Right hindlimb (tissue), 1 donor: ENCODE measurements at regions not wholly inside any gene's neighbourhood (a gene's known extent, or its start where the extent isn't known, plus 50 kb on each side); places are given as distances from the start of the nearest gene placed in this dataset.
"Not testable (repeated sequence)": the region's sequence is repeated elsewhere in the genome, so short reads cannot be mapped to it uniquely, and the experiment has no call there.

Experiments used
- DNase-seq: peaks from one replicate; pipeline ENCODE4 v3.0.0-alpha.2; 2018

DNA sequence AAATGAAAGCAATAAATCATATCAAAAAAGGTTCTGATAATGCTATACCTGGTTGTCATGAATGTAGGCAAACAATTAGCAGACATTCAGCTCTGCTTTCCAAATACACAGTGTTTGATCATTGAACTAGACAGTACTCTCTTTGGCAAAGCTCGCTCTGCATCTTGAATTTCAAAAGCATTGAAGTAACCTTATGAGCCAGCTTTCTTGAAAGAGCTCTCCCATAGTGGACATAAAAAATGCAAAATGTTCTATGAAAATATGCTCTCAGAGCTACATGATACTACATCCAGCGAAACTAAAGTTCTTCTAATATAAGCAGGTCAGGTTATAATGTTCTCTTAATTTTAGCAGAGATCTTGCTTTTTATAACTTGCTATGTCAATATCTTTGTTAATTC lies 533.4 kb downstream of the CSNK1G3 start:
- no peak for DNase-seq

DNA sequence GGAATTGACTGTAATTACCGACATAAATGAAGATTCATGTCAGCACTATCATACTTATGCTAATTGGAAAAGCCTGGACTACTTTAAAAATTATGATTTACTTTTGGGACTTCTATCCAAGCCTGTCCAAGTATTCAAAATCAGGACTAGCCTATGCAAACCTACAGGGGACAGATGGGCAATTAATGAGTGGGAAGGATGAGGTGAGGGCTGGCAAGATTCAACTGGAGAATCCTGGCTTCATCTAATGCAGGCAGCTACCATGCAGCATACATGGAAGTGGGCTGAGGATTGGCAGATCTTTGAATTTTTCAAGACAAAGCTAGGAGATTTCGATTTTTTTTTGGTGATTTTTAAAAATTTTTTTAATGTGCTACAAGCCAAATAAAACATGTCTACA lies 532.6 kb downstream of the CSNK1G3 start:
- DNase-seq: no peak

DNA sequence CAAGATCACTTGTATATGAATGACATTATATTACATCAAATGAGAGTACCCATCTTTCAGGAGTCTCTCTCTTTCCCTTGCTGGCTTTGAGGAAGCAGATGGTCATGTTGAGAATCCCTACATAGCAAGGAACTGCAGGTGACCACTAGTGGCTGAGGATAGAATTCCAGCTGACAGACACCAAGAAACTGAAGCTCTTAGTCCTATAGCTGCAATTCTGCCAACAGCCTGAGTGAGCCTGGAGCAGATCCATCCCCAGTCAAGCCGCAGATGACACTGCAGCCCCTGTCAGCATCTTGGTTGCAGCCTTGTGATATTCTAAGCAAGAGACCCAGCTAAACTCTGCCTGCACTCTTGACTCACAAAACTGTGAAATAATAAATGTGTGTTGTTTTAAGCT lies 531.5 kb downstream of the CSNK1G3 start:
- no peak for DNase-seq

DNA sequence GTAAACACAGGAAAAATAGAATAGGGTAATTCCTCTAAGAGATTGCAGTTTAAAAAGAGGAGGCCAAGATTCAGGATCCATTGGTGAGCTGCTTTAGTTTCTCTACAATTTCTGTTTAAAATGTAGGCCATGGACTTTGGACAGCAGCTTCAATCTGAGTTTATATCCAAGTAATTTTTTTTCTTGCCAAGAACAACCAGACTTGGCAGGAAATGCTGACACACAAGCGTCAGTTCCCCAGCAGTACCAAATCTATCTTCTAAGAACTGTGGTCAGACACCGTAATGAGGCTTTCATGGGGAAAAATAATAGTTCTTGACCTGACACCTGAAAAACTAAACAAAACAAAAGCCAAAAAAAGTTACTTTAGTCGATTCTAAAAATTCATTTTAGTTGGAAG lies 528.8 kb downstream of the CSNK1G3 start:
- peak; percentile 50 for DNase-seq

DNA sequence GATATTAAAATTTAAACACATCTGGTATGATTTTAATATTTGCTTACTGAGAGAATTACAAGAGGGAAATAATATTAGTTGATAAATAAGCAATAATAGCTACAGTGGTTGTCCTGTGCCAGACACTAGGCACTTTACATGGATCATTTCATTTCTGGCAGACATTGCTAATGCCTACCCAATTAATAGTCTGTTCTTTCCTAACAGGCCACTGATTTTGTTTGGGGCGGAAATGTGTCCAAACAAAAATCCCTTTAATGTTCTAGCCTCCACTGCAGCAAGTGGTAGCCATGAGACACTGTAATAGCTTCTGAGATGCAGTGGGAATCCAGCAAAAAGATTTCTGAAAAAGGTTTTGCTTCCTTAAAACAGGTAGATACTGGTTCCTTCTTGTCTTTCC lies 527.4 kb downstream of the CSNK1G3 start:
- DNase-seq: no peak

DNA sequence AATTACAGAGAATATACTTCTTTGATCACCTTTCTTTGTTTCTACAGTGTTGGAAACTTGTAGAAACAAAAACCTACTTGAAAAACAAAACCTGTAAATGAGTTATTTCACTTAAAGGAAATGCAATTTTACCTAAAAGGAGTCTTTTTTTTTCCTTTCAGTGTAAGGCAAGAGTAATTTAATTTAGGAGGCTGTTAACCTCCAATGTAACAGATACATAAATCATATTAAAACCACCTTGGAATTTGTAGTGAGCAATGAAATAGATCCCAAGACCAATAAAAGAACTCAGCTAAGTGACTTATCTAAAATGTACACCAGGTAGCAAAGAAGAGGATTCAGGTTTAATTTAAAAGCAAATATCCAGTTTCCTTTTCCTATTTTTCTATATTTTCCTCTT lies 524.8 kb downstream of the CSNK1G3 start:
- no peak for DNase-seq

DNA sequence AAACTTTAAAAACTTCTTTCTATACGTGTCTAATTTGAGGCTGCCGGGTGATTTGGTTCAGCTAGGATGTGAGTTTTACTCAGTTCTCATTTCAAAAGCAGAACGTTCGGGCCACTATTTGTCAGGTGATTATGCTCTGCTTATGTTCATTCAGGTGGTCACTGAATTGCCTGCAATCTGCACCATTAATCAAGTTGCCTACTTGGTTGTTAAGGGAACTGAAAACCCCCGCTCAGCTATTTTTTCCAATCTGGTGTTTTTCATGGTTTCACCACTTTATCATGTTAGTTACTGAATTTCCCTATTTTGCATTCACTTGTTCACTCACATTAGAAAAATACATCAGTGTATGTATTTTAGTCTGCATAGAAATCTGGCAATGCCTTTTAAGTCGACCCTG lies 523.0 kb downstream of the CSNK1G3 start:
- DNase-seq: no peak

DNA sequence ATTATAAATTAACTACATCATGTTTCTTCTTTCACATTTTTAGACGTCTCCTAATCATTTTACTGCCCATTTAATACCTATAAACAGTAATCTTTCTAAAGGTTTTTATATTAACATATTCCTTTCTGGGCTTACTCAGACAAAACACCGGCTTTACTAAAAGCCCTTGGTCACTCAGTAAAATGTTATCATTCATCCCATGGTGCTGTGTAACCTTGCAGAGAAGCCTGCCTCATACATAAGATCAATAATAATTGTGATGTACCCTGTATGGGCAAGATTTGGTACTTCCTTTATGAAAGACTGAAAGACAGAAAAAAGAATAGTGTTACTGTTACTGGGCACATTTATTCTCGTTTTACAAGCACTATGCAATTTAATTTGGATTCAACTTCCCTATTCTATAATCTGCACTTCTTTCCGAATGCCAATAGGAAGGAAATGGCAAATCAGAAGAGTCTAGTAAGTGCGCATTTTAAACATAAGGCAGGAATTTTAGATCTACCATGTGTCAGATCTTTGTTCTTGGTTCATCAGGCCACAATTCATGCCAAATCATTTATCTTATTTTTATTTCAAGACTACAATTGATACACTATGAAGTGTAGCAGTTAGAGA lies 522.2 kb downstream of the CSNK1G3 start:
- DNase-seq: no peak

DNA sequence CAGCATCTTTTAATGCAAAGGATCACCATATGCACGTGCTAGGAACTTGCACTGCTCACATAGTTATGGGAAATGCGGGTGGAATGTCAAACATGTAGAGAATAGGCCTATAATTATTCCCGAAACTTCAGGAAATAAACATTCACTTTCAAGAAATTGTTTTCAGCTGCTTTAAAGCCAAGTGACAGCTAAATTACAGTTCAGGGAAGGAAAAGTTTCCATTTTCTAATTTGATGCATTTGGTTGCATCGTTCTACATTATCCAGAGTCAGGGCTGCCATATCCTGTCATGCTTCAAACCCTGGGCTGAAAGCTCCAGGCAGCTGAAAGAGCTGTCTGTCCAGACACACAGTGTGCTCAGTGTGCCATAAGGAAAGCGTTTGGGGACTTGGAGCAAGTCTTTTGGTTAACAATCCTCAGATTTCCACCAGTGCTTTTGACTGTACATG lies 518.1 kb downstream of the CSNK1G3 start:
- peak; percentile 29 for DNase-seq

DNA sequence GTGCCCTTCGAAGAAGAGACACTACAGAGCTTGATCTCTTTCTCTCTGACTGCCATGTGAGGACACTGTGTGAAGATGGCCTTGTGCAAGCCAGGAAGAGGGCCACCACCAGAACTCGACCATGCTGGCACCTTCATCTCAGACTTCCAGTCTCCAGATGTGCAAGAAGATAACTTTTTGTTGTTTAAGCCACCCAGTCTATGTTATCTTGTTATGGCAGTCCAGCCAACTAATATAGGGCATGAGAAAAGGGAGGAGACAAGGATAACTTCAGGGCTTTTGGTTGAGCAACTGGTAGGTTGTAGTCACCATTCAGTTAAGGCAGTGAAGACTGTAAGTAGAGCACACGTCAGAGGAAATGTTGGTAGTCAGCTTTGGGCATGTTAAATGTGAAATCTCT lies 515.5 kb downstream of the CSNK1G3 start:
- DNase-seq: no peak

DNA sequence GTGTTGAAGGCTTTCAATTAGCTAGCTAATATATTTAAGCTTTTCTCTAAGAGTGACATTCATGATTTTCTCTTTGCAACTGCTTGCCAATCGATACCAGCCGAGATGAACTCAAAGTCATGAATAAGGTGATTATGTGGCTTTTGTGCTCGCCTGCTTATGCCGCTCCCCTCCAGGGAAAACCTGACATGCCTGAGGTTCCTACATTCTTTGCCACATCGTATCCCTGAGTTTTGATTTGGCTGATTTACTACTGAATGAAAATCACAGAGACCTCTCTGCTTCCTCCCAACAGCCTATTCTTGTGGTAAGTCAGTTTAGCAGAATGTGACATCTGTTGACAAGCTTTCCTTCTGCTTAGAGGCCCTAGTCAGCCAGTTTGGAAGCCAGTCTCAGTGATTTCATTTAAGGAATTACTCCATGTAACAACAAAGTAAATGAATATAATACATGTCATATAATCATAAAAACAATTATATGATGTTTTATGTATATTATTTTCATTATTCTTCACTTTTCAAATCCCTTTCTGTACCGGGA lies 513.4 kb downstream of the CSNK1G3 start:
- DNase-seq: no peak

DNA sequence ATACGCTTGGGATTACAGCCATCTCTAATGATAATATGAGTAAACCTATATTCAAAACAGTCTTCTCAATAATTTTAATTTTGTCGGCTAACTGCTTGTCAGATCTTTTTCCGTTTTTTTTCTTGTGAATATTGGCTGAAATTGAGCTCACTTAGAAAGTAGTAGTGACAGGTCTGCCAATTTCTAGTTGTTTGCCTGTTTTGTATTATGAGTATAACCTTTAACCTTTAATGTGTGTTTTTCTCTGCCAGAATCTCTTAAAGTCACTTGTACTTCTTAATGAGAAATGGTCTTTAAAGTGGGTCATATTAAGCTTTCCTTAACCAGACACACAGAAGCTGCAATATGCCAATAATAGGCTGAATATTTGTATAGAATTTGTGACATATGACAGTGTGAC lies 511.0 kb downstream of the CSNK1G3 start:
- no peak for DNase-seq

DNA sequence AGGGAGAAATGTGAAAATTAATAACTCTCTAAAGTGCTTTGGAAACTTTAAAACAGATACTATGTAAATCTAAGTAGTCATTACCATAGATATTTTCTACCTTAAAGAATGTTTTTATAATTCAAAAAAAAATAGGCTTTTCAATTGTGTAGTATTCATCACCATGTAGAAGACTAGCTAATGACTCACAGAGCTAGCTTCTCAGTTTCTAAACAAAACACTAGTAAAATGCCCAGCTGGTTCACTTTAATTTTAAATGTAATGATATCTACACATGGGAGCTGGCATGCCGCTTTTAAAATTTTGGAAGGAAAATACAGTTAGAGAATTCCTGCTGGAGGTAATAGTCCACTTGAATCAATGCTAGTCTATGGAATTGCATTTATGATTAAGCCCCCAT lies 509.8 kb downstream of the CSNK1G3 start:
- DNase-seq: no peak

DNA sequence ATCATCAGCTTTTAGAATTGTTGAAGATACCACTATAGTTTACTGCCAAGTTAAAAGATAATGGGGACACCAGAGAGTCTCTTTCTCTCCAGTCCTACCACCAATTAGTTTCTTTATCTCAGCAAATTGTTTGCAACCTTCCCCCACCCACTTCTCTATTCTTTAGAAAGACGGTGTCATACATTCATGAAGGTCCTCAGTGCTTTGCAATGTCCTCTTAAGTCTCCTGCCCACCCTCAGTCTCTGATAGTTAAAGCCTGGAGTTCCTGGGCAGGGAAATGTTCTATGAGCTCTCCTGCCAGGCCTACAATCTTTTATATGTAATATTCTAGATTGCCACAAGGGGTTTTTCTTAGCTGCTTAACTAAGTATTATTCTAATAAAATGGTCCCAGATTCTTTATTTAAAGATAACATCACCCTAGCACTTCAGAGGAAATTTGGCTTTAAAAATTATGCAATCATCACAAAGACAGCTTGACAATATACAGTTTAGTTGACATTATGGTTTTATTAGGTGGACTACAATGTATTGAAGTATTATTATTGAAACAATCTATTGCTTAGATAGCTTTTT lies 509.2 kb downstream of the CSNK1G3 start:
- DNase-seq: no peak

DNA sequence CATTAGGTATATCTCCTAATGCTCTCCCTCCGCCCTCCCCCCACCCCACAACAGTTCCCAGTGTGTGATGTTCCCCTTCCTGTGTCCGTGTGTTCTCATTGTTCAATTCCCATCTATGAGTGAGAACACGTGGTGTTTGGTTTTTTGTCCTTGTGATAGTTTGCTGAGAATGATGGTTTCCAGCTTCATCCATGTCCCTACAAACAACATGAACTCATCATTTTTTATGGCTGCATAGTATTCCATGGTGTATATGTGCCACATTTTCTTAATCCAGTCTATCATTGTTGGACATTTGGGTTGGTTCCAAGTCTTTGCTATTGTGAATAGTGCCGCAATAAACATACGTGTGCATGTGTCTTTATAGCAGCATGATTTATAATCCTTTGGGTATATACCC lies 505.3 kb downstream of the CSNK1G3 start:
- DNase-seq: not testable (repeated sequence)

DNA sequence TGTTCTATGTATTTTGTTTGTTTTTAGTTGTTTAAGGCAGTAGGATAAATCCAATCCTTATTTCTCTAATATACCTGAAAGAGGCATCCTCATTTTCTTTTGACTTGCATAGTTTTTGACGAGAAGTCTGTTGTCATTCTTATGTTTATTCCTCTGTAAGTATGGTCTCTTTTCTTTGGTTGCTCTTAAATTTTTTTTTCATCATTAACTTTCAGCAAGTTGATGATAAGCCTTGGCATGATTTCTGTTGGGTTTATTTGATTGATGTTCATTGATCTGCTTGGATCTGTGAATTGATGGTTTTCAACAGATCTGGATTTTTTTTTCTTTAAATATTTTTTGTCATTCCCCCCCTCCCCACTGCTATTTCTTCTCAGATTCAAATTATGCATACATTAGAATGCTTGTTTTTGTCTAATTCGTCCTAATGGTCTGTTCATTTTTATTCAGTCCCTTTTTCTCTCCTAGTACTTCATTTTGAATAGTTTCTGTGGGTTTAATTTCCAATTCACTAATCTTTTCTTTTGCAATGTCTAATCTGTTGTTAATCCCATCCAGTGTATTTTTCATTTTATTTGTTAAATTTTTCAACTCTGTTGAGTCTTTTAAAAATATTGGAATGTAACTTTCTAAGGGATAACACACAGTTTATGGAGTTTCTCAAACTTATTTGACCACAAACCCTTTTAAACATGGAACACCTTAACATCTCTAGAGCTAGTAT lies 495.9 kb downstream of the CSNK1G3 start:
- DNase-seq: no peak

DNA sequence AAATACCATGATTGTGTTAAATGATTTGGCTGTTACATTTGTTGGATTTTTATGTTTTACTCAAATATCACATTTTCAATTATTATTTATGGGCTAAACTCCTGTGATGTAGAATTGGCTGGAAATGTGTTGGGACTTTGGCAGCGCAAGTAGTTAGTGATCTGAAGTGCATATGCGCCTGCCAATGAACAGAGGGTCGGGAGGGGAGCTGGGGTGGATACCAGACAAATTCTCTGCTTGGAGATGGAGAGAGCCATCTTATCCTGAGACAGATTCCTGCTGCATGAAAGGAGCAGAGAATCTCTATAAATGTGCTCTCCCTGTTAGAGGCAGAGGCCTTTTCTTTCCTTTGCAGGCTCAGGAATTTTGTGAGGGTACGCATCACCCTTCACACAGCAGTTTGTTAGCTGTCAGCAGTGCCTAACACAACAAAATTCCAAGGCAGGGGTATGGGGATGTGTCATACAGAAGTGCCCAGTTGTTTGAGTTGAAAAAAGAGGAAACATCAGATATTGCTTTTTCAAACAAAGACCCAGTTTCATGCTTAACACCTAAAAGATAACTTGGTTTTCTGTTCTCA lies 489.1 kb downstream of the CSNK1G3 start:
- DNase-seq: peak; percentile 26

DNA sequence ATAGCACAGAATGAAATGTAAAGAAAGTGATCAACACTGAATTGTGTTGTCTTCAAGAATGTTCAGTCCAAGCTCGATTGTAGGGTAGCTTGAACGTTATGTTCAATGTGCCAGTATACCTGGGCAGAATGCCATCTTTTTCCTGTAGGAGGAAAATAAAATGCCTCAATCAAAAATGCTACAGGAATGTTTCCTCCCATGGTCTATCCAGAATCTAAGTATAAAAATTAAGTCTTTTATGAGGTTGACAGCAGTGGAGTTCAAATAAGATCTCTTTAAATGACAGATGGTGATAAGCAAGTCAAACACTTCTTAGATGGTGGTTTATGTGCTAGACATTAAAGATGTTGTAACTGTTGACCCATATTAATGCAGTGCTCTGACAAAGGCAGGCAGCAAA lies 488.6 kb downstream of the CSNK1G3 start:
- no peak for DNase-seq

DNA sequence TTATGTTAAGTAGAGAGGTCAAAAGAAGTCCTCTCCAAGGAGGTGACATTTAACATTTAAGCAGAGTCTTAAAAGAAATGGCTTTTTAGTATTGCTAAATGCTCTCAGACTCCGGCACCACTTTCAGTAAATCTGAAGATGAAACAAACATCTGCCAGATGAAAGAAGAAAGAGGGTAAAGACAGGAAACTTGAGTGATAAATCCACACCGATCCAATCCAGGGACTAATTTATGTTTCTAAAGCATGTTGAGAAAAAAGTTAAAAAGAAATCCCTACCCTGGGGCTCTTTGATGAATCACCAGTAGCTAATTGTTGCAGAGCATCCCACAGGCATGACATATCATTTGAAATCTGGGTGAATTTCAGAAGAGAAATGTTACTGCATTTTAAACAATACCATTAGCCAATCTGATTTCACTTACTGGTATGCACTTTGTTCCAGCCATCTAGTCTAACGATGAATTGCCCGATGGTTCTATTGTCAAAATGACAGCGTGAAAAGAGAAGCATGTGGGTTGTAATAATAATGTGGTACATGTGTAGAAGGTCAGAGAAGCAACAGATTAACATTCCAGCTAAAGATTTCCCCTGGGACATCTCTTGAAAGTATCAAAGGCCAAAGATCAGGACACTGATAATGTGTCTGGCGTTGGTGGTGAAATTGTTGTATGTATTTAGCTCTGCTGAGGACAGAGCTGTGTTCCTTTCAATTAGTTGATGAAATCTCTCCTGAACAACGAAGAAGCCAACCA lies 485.7 kb downstream of the CSNK1G3 start:
- DNase-seq: no peak

DNA sequence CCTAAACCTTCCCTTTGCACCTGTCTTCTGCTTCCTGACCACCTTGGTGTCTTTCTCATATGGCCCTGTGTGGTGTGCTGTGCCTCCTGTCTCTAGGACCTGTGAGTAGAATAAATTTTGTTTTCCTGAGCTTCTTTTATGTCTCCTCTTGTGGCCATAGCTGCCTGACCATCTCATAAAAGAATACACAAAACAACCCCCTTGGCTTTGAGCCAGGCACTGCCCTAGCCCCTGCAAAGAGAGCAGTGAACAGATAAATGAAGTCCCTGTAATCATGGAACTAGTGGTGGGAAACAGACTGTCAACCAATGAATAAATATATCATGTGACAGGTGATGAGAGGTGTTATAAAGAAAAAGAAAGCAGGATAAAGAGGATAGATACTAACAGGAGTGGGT lies 485.1 kb downstream of the CSNK1G3 start:
- no peak for DNase-seq

DNA sequence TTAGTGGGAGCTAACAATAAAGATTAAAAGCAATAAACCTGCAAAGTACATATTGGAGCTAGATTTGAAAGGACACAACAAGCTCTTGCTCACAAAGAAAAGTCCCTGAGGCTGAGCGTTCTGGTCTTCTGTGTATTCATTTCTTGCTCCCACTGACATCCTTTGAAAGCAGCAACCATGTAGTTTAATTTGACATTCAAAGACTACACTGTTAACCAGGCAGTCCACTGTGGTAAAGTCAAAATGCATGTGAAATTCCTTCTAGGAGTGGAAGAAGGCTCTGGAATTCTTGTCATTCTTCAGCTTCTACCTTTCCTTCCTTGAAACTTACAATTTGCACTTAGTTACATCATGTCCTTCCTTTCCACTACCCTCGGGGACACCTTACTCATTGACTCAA lies 480.7 kb downstream of the CSNK1G3 start:
- DNase-seq: no peak

DNA sequence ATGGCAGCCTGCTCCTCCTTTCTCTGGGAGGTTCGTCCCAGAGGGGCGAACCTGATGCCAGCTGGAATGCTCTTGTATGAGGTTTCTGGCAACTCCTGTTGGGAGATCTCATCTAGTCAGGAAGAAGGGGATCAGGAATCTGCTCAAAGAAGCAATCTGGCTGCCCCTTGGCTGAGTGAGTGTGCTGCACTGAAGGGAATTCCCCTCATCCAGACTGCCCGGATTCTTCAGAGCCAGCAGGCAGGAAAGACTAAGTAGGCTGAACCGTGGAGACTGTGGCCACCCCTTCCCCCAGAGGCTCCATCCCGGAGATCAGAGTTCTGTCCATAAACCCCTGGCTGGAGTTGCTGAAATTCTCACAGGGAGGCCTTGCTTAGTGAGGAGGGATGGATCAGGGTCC lies 476.0 kb downstream of the CSNK1G3 start:
- DNase-seq: no peak

DNA sequence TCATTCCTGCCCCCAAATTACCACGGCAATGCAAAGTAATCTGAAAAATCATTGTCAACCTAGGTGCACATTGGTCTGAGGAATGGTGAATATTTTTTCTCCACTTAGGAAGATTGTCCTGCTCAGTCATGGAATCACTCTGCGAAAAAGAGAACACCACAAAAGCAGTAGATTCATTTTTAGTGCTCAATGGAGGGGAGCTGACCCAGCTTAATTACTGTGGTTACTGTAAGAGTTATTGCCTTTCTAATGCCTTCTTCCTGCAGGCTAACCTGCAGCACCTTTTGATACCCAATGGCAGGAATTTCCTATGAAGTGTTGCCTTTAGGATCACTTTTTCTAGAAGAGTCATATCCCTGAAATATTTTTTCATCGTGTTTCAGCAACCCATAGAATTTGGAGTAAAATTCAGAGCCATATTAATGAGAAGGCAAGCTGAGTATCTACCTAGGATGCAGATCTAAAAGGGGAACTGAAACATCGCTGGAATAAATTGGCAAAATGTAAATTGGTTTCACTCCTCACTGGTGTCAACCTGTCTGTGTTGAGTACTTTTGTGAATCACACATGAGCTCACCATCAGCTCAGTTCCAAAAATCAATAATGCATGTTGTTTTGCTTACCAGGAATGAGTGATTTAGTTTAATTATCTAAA lies 464.5 kb downstream of the CSNK1G3 start:
- DNase-seq: no peak
